NCI-H146 treated with DMSO at 0.1 percent for 48 hours (cell line): ENCODE measurements at regions not wholly inside any gene's neighbourhood (a gene's known extent, or its start where the extent isn't known, plus 50 kb on each side); places are given as distances from the start of the nearest gene placed in this dataset.

Experiments
- DNase-seq: peaks from one replicate; lab custom pipeline; 2025; ENCODE audit not compliant: unreplicated experiment; lab: John Stamatoyannopoulos, UW

DNA sequence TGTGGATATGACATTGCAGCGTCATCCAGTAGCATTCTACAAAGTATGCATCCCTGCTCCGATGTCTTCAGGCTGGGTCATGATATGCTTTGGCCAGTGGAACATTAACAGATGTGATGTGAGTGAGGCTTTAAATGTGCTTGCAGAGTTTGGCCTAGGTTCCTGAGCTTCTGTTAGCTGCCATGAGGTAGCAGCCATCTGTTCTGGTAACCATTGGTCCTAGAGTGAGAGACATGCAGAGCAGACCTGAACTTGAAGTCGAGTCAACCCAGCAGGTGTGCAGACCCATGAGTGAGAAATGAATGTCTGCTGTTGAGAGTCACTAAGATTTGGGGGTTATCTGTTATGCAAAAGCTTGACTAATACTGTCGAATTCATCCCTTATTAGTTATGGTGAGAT, 73.8 kb upstream of the NABP1 start:
- DNase-seq, result no peak

DNA sequence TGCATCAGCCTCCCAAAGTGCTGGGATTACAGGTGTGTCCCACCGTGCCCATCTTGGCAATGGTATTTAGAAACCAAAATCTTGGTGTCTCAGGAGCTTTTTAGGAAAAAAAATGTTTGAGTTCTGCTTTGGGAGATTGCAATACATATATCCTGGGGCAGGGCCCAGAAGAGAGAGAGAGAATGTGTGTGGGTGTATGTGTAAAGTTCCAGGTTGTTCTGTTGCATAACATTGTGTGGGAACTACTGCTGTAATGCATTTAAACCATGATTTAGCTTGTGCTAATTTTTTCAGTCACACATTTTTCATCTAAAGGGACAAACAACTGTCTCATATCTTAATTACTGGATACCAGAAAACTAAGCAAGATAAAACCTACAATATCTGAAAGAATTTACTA, 70.8 kb upstream of the NABP1 start:
- no peak for DNase-seq

DNA sequence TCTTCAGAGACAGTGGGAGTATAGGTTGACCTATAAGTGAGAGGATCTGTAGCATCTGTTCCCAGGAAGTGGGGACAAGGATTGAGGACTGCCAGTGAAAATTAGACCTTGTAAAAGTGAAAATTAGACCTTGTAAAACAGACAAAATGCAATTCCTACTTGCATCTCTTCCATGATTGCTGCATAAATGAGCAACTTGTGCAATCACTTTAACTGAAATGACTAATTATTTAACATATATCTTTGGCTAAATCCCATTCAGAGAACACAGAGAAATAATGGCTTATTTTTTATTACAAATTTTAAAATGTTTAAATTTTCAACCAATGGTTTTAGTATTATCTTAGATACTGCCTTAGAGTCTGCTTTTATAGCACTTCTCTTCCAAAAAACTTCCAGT, 67.2 kb upstream of the NABP1 start:
- DNase-seq, result no peak

DNA sequence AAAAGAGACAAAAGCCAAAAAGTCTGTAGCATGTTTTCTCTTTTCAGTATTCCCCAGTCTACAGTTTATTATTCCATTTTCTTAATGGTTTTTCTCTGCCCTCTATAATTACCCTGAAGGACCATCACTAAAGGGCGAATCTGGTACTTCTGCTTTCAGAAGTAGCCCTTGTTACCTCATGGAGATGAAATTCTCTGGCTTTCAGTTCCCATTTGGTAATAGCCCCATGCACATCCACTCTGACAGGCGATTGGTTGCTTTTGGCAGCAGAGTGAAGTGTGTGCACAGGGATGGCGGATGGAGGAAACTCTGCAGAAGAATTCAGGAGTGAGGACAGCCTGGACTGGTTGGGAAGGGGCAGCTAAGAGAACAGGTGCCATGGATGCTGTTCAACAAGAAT, 66.3 kb upstream of the NABP1 start:
- no peak for DNase-seq

DNA sequence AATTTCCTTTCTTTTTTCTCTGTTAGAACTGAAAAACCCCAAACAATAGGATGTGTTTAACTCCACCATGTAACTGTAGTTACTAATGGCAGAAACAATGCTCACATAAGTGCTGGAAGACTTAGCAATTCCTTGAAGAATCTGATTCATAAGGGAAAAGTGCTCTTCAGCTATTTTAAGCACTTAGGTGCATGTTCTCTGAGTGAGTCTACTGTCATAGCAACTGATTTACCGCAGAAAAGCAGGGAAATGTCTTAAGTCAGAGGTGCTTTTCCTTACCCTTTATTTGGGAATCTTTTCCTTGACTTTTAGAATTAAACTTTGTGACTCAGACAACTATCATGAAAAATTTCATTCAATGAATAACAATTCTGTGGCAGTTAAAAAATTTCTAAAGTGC, 65.4 kb upstream of the NABP1 start:
- no peak for DNase-seq

DNA sequence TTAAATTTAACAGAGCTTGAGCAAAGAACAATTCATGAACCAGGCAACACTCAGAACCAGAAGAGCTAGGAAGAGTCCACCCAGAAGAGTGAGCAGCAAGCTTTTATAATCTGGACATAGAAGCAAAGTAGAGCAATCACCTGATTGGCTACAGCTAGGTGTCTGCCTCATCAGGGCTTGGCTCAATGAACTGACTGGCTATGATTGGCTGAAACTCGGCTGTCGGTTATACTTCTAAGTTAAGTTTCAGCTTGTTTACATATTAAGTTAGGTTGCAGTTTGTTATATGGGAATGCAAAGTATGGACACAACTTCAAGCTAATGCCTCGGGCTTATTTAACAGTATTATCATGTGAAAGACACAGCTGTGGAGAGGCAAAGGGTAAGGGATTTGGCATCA, 63.2 kb upstream of the NABP1 start:
- no peak for DNase-seq

DNA sequence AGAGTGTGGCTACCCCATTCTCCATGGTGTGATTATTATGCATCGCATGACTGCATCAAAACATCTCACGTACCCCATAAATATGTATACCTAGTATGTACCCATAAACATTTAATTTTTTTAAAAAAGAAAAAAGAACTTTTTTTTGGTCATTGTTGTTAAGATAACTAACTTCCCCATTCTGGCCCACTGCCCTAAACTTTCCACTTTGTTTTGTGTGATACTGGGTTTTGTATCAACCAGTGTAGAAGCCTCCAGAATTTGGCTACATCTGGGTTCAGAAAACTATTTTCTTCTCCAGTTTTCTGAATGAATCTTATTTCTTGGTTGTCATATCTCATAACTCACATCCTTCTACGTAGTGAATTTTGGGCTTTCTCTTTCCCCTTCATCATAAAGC, 62.3 kb upstream of the NABP1 start:
- DNase-seq, result no peak

DNA sequence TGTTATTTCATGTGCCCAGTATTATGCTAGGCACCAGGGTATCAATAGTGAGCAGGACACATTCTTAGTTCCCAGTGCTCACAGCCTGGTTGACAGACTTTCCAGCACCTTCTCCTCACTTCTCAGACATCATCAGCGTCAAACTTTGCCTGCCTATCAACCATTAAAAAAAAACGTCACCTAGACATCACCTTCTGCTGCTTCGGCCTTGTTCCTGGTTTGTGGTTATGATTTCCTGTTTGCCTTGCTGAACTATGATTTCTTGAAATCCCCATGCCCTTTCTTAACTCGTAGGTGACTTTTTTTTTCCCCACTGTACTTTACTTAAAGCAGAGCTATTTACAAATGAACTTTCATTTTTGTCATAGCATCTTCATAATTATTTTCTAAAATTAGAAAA, 60.4 kb upstream of the NABP1 start:
- no peak for DNase-seq

DNA sequence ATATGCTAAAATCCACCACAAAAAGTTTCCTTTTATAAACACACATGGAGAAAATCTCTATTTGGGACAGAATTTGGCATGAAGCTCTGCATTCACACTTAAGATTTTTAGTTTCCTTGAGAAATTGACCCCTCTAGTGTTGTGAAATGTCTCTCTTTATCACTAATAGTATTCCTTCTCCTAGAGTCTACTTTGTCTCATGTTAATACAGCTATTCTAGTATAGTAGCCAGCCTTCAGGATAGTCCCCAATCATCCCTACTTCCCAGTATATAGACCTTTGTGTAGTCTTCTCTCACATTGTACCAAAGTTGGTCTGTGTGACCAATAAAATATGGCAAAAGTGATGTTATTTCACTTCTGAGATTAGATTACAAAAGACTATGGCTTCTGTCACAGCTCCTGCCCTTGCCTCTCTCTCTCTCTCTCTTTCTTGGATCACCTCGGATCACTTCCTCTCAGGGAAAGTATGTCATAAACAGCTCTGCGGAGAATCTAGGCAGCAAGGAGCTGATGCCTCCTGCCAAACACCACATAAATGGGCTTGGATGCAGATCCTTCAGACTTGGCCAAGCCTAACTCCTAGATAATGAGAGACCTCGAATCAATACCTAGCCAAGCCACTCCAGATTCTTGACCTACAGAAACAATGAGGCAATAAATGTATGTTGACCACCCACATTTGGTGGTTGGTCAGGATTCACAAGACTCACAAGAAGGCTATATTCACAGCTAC, 59.7 kb upstream of the NABP1 start:
- no peak for DNase-seq

DNA sequence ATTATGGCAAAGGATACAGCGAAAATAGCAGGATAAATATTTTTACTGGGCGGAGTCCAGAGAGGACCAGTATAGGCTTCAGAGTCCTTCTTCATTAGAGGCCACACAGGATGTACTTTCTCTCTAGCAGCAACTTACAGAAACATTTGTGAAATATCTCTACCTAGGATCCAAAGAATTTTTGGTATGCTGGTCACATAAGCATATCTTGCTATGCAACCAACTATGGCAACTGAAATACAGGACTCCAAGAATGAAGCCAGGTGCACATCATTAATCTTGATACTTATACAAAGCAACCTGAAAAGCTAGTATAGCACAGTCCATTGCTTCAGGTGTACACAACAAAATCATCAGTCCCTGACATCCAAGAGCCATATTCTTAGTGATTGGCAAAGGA, 59.1 kb upstream of the NABP1 start:
- DNase-seq, result no peak

DNA sequence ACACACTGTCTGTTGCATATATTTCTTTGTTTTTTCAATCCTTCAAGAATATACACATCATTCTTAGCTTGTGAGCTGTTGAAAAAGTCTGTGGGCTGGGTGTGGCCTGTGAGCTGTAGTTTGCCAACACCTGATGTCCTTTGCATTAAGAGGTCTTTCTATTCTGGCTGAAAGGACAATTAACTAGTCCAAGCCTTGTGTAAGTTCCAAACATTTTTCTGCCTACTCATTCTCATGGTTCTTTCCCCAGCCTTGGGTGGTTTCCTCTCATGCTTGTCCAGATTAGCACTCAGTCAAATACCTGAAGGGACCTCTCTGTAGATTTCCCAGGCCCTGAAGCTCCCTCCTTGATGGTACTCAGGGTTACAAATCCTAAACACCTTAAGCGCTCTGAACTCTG, 57.8 kb upstream of the NABP1 start:
- DNase-seq, result no peak

DNA sequence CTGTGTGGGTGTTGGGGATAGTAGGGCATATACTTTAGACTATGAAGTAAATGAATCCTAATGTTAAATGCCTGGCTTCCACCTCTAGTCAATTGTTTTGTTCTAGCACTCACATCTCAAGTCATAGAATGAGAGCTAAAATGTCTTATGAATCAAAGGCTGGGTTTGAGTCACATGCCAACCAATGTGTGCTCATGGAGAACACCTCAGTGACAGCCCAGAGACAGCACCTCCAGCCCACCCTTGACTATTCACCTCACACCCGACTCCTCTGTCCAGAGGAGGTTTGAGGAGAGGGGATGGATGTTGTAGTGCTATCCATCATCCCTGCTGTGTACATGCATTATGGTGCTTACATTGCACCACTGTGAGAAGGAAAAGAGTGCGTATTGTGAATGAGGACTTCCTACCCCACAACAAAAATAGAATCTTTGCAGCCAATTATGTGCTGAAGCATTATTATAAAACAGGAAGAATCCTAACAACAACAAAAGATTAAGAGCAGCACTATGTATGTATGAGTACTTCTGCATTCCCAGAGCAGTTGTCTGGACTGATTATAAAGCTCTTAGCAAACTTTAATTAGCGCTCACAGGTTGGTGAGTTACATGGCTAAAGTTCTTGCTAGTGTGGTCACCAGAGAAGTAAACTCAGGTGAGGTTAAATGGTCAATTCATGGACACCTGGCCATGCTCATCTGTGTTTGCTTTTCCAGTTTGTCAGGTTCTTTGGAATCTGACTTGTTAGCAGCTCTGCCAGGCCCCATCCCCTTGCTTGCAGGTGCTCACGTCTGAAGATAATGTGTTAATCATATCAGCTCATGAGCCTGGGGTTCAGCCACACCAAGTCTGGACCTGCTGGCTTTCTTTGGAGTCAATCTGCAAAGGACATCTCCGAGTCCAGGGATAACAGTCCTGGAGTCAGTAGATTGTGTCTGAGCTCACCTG, 55.3 kb upstream of the NABP1 start:
- peak; percentile 15 for DNase-seq

DNA sequence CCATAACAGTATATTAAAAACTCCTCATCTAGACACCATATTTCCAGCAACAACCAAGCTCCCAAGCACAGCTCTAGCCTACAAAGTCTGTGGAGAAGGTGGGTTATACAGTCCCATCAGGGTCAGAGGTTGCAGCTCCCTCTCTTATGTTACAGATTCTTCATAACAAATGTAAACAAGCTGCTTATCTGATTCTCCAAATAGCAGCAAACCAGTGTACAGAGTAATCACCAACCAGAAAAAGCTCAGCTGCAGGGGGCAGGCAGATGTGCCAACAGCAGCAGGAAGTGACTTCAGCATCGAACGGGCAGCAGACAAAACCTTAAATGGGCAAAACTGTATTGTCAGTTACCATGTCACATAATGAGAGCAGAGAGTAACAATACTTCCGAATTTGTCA, 52.9 kb upstream of the NABP1 start:
- DNase-seq, result peak; percentile 65

DNA sequence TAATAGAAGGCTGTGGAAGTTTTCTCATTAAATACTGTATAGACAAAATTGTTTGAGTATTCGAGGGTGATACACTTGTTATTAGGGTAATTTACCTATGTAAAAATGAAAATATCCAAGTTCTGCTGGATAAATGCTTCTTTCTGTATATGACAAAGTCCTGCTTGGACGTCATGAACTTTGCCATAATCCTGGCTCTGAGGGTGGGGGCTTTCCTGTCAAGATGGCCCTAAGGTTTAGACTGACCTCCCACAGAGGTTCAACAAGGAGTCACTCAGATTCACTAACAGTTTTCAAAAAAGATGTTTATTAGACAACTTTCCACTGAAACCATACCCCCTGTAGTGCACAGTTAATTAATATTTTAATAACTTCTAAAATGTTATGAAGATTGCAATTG, 52.5 kb upstream of the NABP1 start:
- DNase-seq, result no peak

DNA sequence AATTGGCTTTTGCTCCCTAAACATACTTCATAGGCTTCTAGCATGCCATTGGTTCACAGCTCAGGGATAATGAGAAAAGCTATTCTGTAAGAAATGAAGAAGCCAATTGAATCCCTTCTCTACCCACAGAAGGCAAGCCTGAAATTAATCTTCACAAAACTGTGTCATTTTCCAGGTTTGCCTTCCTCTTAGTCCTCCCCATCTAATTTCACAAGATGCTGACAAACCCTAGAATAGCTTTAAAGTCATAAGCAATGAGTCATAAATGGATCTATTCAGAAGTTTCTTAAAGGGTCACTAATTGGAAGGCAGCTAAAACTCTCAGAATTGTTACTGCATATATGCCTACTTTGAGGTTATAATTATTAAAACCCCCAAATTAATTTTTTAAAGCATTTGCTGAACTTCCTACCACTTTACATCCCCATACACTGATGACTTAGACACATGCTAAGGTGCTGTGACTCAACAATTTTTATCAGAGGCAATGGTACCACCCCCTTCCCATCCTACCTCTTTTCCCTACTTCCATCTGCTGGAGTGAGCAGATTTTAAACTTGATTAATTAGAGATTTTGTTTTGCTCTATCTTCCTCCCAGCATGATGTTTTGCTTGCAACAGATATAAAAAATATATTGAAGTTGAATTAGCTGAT, 51.3 kb upstream of the NABP1 start:
- DNase-seq, result no peak

DNA sequence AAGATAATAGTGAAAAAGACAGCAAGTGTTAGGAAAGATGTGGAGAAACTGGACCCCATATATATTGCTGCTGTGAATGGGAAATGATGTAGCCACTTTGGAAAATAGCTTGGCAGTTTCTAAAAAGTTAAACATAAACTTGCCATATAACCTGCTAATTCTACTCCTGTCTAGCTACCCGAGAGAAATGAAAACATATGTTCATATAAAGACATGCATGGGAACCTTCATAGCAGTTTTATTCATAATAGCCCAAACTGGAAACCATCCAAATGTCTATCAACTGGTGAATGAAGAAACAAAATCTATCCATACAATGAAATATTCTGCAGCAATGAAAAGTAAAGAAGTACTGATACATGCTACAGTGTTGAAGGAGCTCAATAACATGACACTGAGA, 50.4 kb upstream of the NABP1 start:
- DNase-seq, result no peak
